ENCODE measurements at regions not wholly inside any gene's neighbourhood (a gene's known extent, or its start where the extent isn't known, plus 50 kb on each side); places are given as distances from the start of the nearest gene placed in this dataset.

DNA sequence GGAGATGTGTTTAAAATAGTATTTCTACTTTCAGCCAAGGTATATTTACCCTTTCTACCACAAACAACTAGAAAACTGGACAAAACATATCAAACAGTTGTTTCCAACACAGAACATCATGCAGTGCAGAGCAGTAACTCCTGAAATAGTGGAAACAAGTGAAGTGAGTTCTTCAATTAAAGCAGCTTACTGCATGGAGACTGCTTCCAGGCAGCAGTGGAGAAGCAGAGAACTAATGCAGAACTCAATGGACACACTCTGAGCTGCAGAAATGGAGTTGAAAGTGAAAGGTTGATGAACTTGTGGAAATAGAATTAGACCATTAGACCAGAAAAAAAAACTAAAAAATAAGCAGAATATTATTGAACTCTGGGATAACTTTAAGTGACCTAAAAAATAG, 478.9 kb downstream of the CNTN6 start:
- no peaks in the 10 kb centered on the region for H3K36me3 Mint-ChIP-seq (ENCODE audit: insufficient read depth)

GRCh38 chr3:1576047-1576446, 483.2 kb downstream of the CNTN6 start:
- TF ChIP-seq CTCF (IDR thresholded peaks at IDR 0.05; ENCODE audit: unreplicated experiment) = no peak
- no peak overlapping the region for H3K27ac Mint-ChIP-seq
- no peaks in the 10 kb centered on the region for H3K4me1 Mint-ChIP-seq (ENCODE audit: low read depth)
- no peak overlapping the region for H3K4me3 Mint-ChIP-seq (ENCODE audit: low read depth)
- no peaks in the 10 kb centered on the region for H3K36me3 Mint-ChIP-seq (ENCODE audit: insufficient read depth)
- no peaks in the 10 kb centered on the region for H3K27me3 Mint-ChIP-seq
- H3K9me3 Mint-ChIP-seq (ENCODE audit: low read depth) = no peaks in the 10 kb centered on the region
- no peak for DNase-seq (ENCODE audit: low spot score, unreplicated experiment)

More for the DNA sequence above, 478.9 kb downstream of the CNTN6 start:
- no peaks in the 10 kb centered on the region for H3K27me3 Mint-ChIP-seq
- H3K4me3 Mint-ChIP-seq (ENCODE audit: low read depth) = no peak overlapping the region
- DNase-seq (ENCODE audit: low spot score, unreplicated experiment) = no peak
- peaks cover 7% of the 10 kb centered on the region for H3K4me1 Mint-ChIP-seq (ENCODE audit: low read depth)
- no peak overlapping the region for H3K27ac Mint-ChIP-seq
- TF ChIP-seq CTCF (IDR thresholded peaks at IDR 0.05; ENCODE audit: unreplicated experiment) = no peak
- H3K9me3 Mint-ChIP-seq (ENCODE audit: low read depth) = no peaks in the 10 kb centered on the region

GRCh38 chr3:1578124-1578806, 485.4 kb downstream of the CNTN6 start:
- no peaks in the 10 kb centered on the region for H3K36me3 Mint-ChIP-seq (ENCODE audit: insufficient read depth)
- H3K9me3 Mint-ChIP-seq (ENCODE audit: low read depth) = no peaks in the 10 kb centered on the region
- TF ChIP-seq CTCF (IDR thresholded peaks at IDR 0.05; ENCODE audit: unreplicated experiment) = no peak
- H3K4me3 Mint-ChIP-seq (ENCODE audit: low read depth) = no peak overlapping the region
- no peaks in the 10 kb centered on the region for H3K27me3 Mint-ChIP-seq
- DNase-seq (ENCODE audit: low spot score, unreplicated experiment) = no peak
- no peaks in the 10 kb centered on the region for H3K4me1 Mint-ChIP-seq (ENCODE audit: low read depth)
- H3K27ac Mint-ChIP-seq = no peak overlapping the region

DNA sequence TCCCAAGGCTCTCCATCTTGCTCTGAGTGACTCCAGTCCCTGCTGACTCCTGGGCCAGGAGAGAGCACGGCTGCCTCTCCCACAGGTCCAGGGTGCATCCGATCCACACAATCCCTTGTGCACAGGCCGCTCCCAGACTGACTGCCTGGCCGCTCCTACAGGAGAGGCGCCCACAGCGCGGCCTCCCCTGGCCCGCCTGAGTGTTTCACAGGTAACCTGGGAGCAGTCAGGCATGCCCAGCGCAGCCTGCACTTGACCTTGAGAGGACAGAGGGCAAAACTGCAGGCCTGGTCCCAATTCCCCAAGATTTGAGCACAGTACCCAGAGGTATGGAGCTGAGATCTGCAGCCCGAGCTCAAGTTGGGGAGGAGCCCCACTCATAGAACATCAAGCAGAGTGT, 490.2 kb downstream of the CNTN6 start:
- no peaks in the 10 kb centered on the region for H3K36me3 Mint-ChIP-seq (ENCODE audit: insufficient read depth)
- H3K9me3 Mint-ChIP-seq (ENCODE audit: low read depth) = peaks cover 21% of the 10 kb centered on the region
- no peak overlapping the region for H3K27ac Mint-ChIP-seq
- DNase-seq (ENCODE audit: low spot score, unreplicated experiment) = no peak
- H3K4me1 Mint-ChIP-seq (ENCODE audit: low read depth) = no peaks in the 10 kb centered on the region
- no peak for TF ChIP-seq CTCF (IDR thresholded peaks at IDR 0.05; ENCODE audit: unreplicated experiment)
- no peaks in the 10 kb centered on the region for H3K27me3 Mint-ChIP-seq
- H3K4me3 Mint-ChIP-seq (ENCODE audit: low read depth) = no peak overlapping the region

GRCh38 chr3:1587426-1587825, 494.6 kb downstream of the CNTN6 start:
- Mint-ChIP-seq H3K27ac (no peak overlapping the region), H3K4me1 (ENCODE audit: low read depth) (no peaks in the 10 kb centered on the region), H3K9me3 (ENCODE audit: low read depth) (peaks cover 33% of the 10 kb centered on the region), H3K4me3 (ENCODE audit: low read depth) (no peak overlapping the region), H3K27me3 (no peaks in the 10 kb centered on the region), H3K36me3 (ENCODE audit: insufficient read depth) (no peaks in the 10 kb centered on the region)
- no peak for DNase-seq (ENCODE audit: low spot score, unreplicated experiment)
- TF ChIP-seq CTCF (IDR thresholded peaks at IDR 0.05; ENCODE audit: unreplicated experiment) = no peak

Measured in progenitor cell of endocrine pancreas (in vitro differentiated cells).